Pancreas (tissue), 10 donors: ENCODE measurements at regions not wholly inside any gene's neighbourhood (a gene's known extent, or its start where the extent isn't known, plus 50 kb on each side); places are given as distances from the start of the nearest gene placed in this dataset.
"Not testable (repeated sequence)": the region's sequence is repeated elsewhere in the genome, so short reads cannot be mapped to it uniquely, and the experiment has no call there.

Experiments used
- ATAC-seq, 4 donors: fragments of 200-7000 bp; cut with Tn5 transposase; one replicate each; pipeline versions ENCODE4 v1.8.0 to v1.9.1; 2020; ENCODE audit warnings: mild to moderate bottlenecking in 4 of 4, moderate library complexity in 4 of 4
- DNase-seq, 6 donors: peaks; one replicate each; pipeline ENCODE4 v3.0.0-alpha.2; 2020
- FAIRE-seq: peaks from 2 replicates; lab custom pipeline; 2012; peaks lifted over from hg19 to GRCh38; lab: Jason Lieb, UNC
- H3K27ac ChIP-seq, 4 donors: fragments of 200-600 bp; sonication (generic); 1 replicate in 3 of 4; 2 replicates in 1 of 4; pipeline versions ENCODE4 v1.5.0 to v1.8.0; 2020
- H3K27me3 ChIP-seq, 4 donors: fragments of 200-600 bp; one replicate each; pipeline ENCODE4 v1.8.0; 2021
- H3K36me3 ChIP-seq, 3 donors: fragments of 200-600 bp; sonication (generic) in 1 of 3; one replicate each; pipeline versions ENCODE4 v1.5.0 to v1.8.0; 2020 to 2021
- H3K4me1 ChIP-seq, 3 donors: fragments of 200-600 bp; one replicate each; pipeline ENCODE4 v1.8.0; 2021
- H3K4me3 ChIP-seq, 4 donors: fragments of 200-600 bp; sonication (generic) in 2 of 4; one replicate each; pipeline versions ENCODE4 v1.5.0 to v1.8.0; 2020 to 2021
- H3K9me3 ChIP-seq, 4 donors: fragments of 200-600 bp; one replicate each; pipeline ENCODE4 v1.8.0; 2021
- WGBS, 2 donors: extraction: QIAGEN DNeasy Blood & Tissue Kit; methylation state at CpG; one replicate each; pipeline ENCODE4 v1.1.7; 2013; 5-methylcytosine and 5-hydroxymethylcytosine counted together
- intact Hi-C, 3 donors: fragments of 100-400 bp; cut with DNase I; formaldehyde crosslinking; loops; one replicate each; pipeline versions ENCODE4 v1.11.1 to v1.14.2; 2022
- TF ChIP-seq, protein P1 (sequence below), 4 donors: fragments of 200-600 bp; sonication (generic) in 3 of 4; IDR thresholded peaks; one replicate each; pipeline versions ENCODE4 v1.5.0 to v1.8.0; 2021; ENCODE audit warnings: antibody characterized with exemption in 4 of 4
- donor health status: healthy with polysubstance abuse.
- donor health status: DM: no; HTN: no; CAD: no; lungs with moderate emphysema.
- donor health status: DM: no; HTN: no; CAD: no.
- donor health status: control.
- donor health status: control.
- donor health status: Bipolar disorder and iron deficiency.
- donor health status: DM: yes; HTN: yes; CAD: no.
- donor health status: DM: no; HTN: no; CAD: no.
- donor health status: DM: no; HTN: no; CAD: no.
- donor health status: DM: yes; HTN: yes; CAD: no.

DNA sequence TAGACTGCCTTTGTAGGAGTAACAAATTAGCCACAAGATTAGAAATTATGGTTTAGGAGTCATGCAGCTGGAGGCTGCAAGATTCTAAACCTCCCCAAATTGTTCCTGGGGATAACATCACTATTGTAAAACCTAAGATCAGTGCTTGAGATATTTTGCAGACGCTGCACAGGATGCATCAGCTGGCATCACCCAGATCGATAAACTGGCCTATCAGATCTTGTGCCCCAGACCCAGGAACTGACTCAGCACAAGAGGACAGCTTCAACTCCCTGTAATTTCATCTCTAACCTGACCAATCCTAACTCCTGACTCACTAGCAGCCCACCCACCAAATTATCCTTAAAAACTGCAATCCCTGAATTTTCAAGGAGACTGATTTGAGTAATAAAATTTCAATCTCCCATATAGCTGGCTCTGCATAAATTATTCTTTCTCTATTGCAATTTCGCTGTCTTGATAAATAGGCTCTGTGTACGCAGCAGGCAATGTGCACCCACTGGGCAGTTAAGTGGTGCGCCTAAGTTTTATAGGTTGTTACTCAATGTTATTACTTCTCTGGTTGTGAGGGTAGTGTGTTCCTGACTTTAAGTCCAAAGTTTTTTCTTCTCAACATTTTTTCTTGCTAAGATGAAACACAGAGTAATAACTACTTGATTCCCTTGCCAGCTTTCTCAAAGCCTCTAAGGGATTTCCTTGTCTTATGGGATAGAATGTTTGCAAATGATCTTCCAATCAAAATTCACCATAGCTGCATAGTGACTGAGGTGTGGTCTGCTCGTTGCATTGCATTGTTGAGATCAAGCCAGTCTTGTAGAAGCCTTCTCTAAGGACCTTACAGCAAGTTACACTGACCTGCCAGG lies 312.3 kb upstream of the DKK2 start:
- Histone ChIP-seq H3K27ac (no peak overlapping the region), H3K4me1 (no peaks in the 10 kb centered on the region), H3K9me3 (no peaks in the 10 kb centered on the region), H3K36me3 (no peaks in the 10 kb centered on the region), H3K4me3 (no peak overlapping the region), H3K27me3 (no peaks in the 10 kb centered on the region)
- DNase-seq = no peak
- intact Hi-C loops = no loop called here
- TF ChIP-seq, protein P1, sequence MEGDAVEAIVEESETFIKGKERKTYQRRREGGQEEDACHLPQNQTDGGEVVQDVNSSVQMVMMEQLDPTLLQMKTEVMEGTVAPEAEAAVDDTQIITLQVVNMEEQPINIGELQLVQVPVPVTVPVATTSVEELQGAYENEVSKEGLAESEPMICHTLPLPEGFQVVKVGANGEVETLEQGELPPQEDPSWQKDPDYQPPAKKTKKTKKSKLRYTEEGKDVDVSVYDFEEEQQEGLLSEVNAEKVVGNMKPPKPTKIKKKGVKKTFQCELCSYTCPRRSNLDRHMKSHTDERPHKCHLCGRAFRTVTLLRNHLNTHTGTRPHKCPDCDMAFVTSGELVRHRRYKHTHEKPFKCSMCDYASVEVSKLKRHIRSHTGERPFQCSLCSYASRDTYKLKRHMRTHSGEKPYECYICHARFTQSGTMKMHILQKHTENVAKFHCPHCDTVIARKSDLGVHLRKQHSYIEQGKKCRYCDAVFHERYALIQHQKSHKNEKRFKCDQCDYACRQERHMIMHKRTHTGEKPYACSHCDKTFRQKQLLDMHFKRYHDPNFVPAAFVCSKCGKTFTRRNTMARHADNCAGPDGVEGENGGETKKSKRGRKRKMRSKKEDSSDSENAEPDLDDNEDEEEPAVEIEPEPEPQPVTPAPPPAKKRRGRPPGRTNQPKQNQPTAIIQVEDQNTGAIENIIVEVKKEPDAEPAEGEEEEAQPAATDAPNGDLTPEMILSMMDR (IDR thresholded peaks at IDR 0.05) = no peak
- WGBS, 2 donors = 79 to 85% methylated on average over 6 of the region's 6 CpGs
- no peak for ATAC-seq
- no peak for FAIRE-seq

DNA sequence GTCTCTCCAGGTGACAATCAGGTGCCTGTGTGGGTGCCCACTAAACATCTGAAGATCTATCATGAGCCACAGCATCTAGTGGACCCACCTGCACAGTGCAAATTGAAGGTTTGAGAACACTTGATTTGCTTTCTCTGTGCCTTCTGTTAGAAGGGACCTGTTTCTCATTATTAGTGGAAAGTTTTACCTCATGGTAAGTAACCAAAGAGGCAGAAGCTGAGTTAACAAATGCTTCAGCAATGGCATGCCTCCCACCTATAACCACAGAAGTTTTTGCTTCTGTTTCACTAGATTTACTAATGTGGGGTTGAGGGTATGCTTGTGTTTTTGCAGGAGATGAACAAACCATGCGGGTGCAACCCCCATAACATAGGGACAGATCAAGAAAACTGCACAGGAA lies 297.4 kb upstream of the DKK2 start:
- DNase-seq (no peak), FAIRE-seq (no peak), ATAC-seq (no peak)
- 78 to 92% methylated on average over 1 of the region's 1 CpG for WGBS, 2 donors
- intact Hi-C loops = no loop called here
- no peak overlapping the region for H3K27ac ChIP-seq
- H3K4me3 ChIP-seq = no peak overlapping the region
- no peaks in the 10 kb centered on the region for H3K36me3 ChIP-seq
- TF ChIP-seq, protein P1 (IDR thresholded peaks at IDR 0.05) = no peak
- no peaks in the 10 kb centered on the region for H3K9me3 ChIP-seq
- H3K4me1 ChIP-seq = no peaks in the 10 kb centered on the region
- no peaks in the 10 kb centered on the region for H3K27me3 ChIP-seq

DNA sequence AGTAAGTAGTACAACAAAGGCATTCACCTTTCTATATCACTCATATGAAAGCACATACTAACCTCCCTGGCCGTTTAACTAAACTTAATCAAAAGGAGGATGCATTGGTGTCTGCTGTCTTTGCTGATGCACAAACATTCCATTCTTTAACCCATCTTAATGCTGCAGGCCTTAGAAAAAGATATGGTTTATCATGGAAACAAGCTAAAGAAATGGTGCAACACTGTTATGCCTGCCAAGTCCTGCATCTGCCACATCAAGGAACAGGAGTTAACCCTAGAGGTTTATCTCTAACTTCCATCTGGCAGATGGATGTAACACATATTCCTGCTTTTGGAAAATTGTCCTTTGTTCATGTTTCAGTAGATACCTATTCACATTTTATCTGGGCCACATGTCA lies 296.5 kb upstream of the DKK2 start:
- WGBS, 2 donors = 51 to 60% methylated on average over 1 of the region's 1 CpG
- H3K9me3 ChIP-seq, intact Hi-C loops, H3K27ac ChIP-seq, ATAC-seq, DNase-seq, FAIRE-seq, H3K36me3 ChIP-seq, H3K27me3 ChIP-seq, H3K4me3 ChIP-seq, H3K4me1 ChIP-seq: not testable (repeated sequence)

DNA sequence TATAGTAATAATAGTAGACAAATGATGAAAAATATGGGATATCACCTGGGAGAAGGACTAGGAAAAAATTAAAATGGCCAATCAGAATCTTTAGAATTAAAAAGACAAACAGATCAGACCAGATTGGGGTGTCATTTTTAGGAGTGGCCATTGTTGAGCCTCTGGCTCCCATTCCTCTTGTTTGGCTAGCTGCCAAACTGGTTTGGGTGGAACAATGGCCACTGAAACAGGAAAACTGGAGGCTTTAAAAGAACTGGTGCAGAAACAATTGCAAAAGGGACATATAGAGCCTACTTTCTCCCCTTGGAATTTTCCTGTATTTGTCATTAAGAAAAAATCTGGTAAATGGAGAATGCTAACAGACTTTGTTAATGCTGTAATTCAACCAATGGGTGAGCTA lies 294.8 kb upstream of the DKK2 start:
- Histone ChIP-seq H3K4me1 (no peaks in the 10 kb centered on the region), H3K36me3 (no peaks in the 10 kb centered on the region), H3K4me3 (no peak overlapping the region), H3K27me3 (no peaks in the 10 kb centered on the region), H3K9me3 (no peaks in the 10 kb centered on the region), H3K27ac (no peak overlapping the region)
- TF ChIP-seq, protein P1 (IDR thresholded peaks at IDR 0.05) = no peak
- DNase-seq = no peak
- intact Hi-C loops = no loop called here
- no peak for ATAC-seq
- FAIRE-seq = no peak

DNA sequence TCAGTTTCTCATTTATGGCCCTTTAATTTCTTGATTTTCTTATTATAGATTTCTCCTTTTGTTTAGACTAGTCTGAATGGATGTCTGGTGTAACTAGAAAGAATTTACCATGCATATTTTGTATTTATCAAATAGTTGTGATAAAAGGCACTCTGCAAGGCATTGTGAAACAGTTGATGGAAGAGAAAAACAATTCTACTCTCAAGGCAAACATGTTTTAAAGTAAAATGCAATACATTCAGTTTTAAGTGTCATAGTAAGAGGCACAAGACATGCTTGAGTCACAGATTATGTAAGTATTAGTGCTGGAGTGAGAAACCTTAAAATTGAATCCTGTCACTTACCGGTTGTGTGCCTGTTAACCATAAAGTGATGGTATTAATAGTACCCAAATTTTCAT lies 283.3 kb upstream of the DKK2 start:
- no peaks in the 10 kb centered on the region for H3K9me3 ChIP-seq
- no peaks in the 10 kb centered on the region for H3K4me1 ChIP-seq
- 79 to 83% methylated on average over 1 of the region's 1 CpG for WGBS, 2 donors
- DNase-seq (no peak), FAIRE-seq (no peak), ATAC-seq (no peak)
- no peaks in the 10 kb centered on the region for H3K36me3 ChIP-seq
- no peak overlapping the region for H3K4me3 ChIP-seq
- TF ChIP-seq, protein P1 (IDR thresholded peaks at IDR 0.05) = no peak
- no peaks in the 10 kb centered on the region for H3K27me3 ChIP-seq
- intact Hi-C loops = no loop called here
- no peak overlapping the region for H3K27ac ChIP-seq
